WTC11 (cell line): ENCODE measurements at regions not wholly inside any gene's neighbourhood (a gene's known extent, or its start where the extent isn't known, plus 50 kb on each side); places are given as distances from the start of the nearest gene placed in this dataset.

Experiments used
- ATAC-seq: fragments of 200-7000 bp; cut with Tn5 transposase; 2 replicates; pipeline ENCODE4 v1.10.0; 2021; ENCODE audit warnings: mild to moderate bottlenecking, moderate library complexity
- CTCF ChIA-PET: fragments of 300-600 bp; sonication (Branson Sonifier 250); formaldehyde crosslinking; loops from one replicate; lab custom pipeline; 2021; ENCODE audit warnings: antibody characterized with exemption; lab: Charles Lee
- POLR2A ChIA-PET: fragments of 350-600 bp; sonication (Branson Sonifier 250); formaldehyde crosslinking; loops from one replicate; lab custom pipeline; 2021; ENCODE audit warnings: antibody characterized with exemption; lab: Charles Lee
- DNase-seq: peaks from one replicate; pipeline ENCODE4 v3.0.0; 2021; ENCODE audit warnings: low spot score
- H3K27ac Mint-ChIP-seq: 2 replicates; pipeline ENCODE4 v1.8.0; 2021; ENCODE audit warnings: mixed read lengths
- H3K27me3 Mint-ChIP-seq: 2 replicates; pipeline ENCODE4 v1.8.0; 2021; ENCODE audit warnings: low read depth, mild to moderate bottlenecking, moderate library complexity, mixed read lengths
- H3K36me3 Mint-ChIP-seq: 2 replicates; pipeline ENCODE4 v1.8.0; 2021; ENCODE audit warnings: mixed read lengths
- H3K4me1 Mint-ChIP-seq: 2 replicates; pipeline ENCODE4 v1.8.0; 2022; ENCODE audit warnings: mixed read lengths
- H3K4me3 Mint-ChIP-seq: 2 replicates; pipeline ENCODE4 v1.8.0; 2021; ENCODE audit warnings: mild to moderate bottlenecking, moderate library complexity, mixed read lengths
- H3K9me3 Mint-ChIP-seq: 2 replicates; pipeline ENCODE4 v1.8.0; 2021; ENCODE audit warnings: mixed read lengths
- CREB1 ChIP-seq: sonication (generic); formaldehyde crosslinking; IDR thresholded peaks from 2 replicates; pipeline ENCODE4 v1.8.0; 2023; ENCODE audit warnings: mild to moderate bottlenecking, missing genetic modification reagents
- EMX1 ChIP-seq: fragments of 250-450 bp; sonication (Bioruptor Pico); IDR thresholded peaks from 2 replicates; pipeline ENCODE4 v1.8.0; 2021; ENCODE audit warnings: mild to moderate bottlenecking
- FOXJ3 ChIP-seq: sonication (generic); formaldehyde crosslinking; IDR thresholded peaks from 2 replicates; pipeline ENCODE4 v1.9.0; 2021; ENCODE audit warnings: missing genetic modification reagents, mild to moderate bottlenecking, borderline replicate concordance
- FOXK1 ChIP-seq: sonication (generic); formaldehyde crosslinking; IDR thresholded peaks from 2 replicates; pipeline ENCODE4 v1.8.0; 2022; ENCODE audit warnings: mild to moderate bottlenecking, moderate library complexity, missing genetic modification reagents
- FOXP1 ChIP-seq: sonication (generic); formaldehyde crosslinking; IDR thresholded peaks from 2 replicates; pipeline ENCODE4 v1.8.0; 2022; ENCODE audit warnings: missing genetic modification reagents, mild to moderate bottlenecking, moderate library complexity, borderline replicate concordance
- GABPB1 ChIP-seq: sonication (generic); formaldehyde crosslinking; IDR thresholded peaks from 2 replicates; pipeline ENCODE4 v1.8.1; 2023; ENCODE audit warnings: mild to moderate bottlenecking, missing genetic modification reagents
- IRF2 ChIP-seq: sonication (generic); formaldehyde crosslinking; IDR thresholded peaks from 2 replicates; pipeline ENCODE4 v1.8.0; 2022; ENCODE audit warnings: low read depth, missing genetic modification reagents, borderline replicate concordance
- NFE2L1 ChIP-seq: sonication (generic); formaldehyde crosslinking; IDR thresholded peaks from 2 replicates; pipeline ENCODE4 v1.8.1; 2023; ENCODE audit warnings: missing genetic modification reagents
- NFYB ChIP-seq: sonication (generic); formaldehyde crosslinking; conservative IDR thresholded peaks from 2 replicates; pipeline ENCODE4 v1.8.0; 2022; ENCODE audit warnings: low read depth, missing genetic modification reagents
- NR1H2 ChIP-seq: sonication (generic); formaldehyde crosslinking; IDR thresholded peaks from 2 replicates; pipeline ENCODE4 v1.9.0; 2021; ENCODE audit warnings: mild to moderate bottlenecking, moderate library complexity, missing genetic modification reagents
- NR2C2 ChIP-seq: sonication (generic); formaldehyde crosslinking; IDR thresholded peaks from 2 replicates; pipeline ENCODE4 v1.8.0; 2022; ENCODE audit warnings: mild to moderate bottlenecking, missing genetic modification reagents
- PRRX2 ChIP-seq: fragments of 250-450 bp; sonication (Bioruptor Pico); IDR thresholded peaks from 2 replicates; pipeline ENCODE4 v1.8.0; 2021; ENCODE audit warnings: mild to moderate bottlenecking
- SMAD4 ChIP-seq: sonication (generic); formaldehyde crosslinking; IDR thresholded peaks from 2 replicates; pipeline ENCODE4 v1.8.0; 2022; ENCODE audit warnings: mild to moderate bottlenecking, missing genetic modification reagents
- SOX15 ChIP-seq: fragments of 250-450 bp; sonication (Bioruptor Pico); IDR thresholded peaks from 2 replicates; pipeline ENCODE4 v1.9.0; 2021; ENCODE audit warnings: mild to moderate bottlenecking
- TEAD4 ChIP-seq: sonication (generic); formaldehyde crosslinking; IDR thresholded peaks from 2 replicates; pipeline ENCODE4 v1.8.0; 2022; ENCODE audit warnings: mild to moderate bottlenecking, missing genetic modification reagents
- ZNF121 ChIP-seq: sonication (generic); formaldehyde crosslinking; IDR thresholded peaks from 2 replicates; pipeline ENCODE4 v1.8.0; 2023; ENCODE audit warnings: missing genetic modification reagents
- ZNF232 ChIP-seq: sonication (generic); formaldehyde crosslinking; IDR thresholded peaks from 2 replicates; pipeline ENCODE4 v1.8.0; 2022; ENCODE audit warnings: mild to moderate bottlenecking, missing genetic modification reagents
- ZNF317 ChIP-seq: sonication (generic); formaldehyde crosslinking; IDR thresholded peaks from 2 replicates; pipeline ENCODE4 v1.8.1; 2023; ENCODE audit warnings: low read depth, mild to moderate bottlenecking, moderate library complexity, missing genetic modification reagents, borderline replicate concordance
- TF ChIP-seq, protein P1 (sequence below): sonication (generic); formaldehyde crosslinking; IDR thresholded peaks from 2 replicates; pipeline ENCODE4 v1.8.1; 2022; ENCODE audit warnings: mild to moderate bottlenecking, moderate library complexity, missing genetic modification reagents
- TF ChIP-seq, protein P2 (sequence below): sonication (generic); formaldehyde crosslinking; IDR thresholded peaks from 2 replicates; pipeline ENCODE4 v1.8.0; 2023; ENCODE audit warnings: missing genetic modification reagents
- TF ChIP-seq, protein P3 (sequence below): sonication (generic); formaldehyde crosslinking; IDR thresholded peaks from 2 replicates; pipeline ENCODE4 v1.8.0; 2022; ENCODE audit warnings: mild to moderate bottlenecking, missing genetic modification reagents
- TF ChIP-seq, protein P4 (sequence below): sonication (generic); formaldehyde crosslinking; IDR thresholded peaks from 2 replicates; pipeline ENCODE4 v1.8.1; 2022; ENCODE audit warnings: low read depth, mild to moderate bottlenecking, moderate library complexity, missing genetic modification reagents, borderline replicate concordance
- TF ChIP-seq, protein P5 (sequence below): sonication (generic); formaldehyde crosslinking; IDR thresholded peaks from 2 replicates; pipeline ENCODE4 v1.8.1; 2022; ENCODE audit warnings: missing genetic modification reagents, borderline replicate concordance

DNA sequence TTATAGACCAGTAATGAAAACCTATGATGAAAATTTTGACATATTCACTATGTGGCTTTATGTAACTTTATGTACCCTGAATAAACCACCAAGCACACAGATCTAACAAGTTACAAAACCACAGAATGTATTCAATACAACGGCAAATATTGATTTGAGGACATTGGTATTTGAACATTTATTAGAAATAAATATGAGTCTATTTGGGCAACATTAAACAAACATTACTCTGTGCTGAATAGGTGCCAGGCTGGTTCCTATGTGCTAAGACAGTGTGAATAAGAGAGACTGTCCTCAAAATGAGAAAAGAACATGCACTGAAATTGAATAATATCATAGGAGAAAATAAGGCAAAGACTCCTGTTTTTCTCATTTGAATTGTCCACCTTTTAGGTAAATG, 1341.2 kb downstream of the PLA2G4A start:
- no peak for DNase-seq

GRCh38 chr1:188170411-188170810, 1341.7 kb downstream of the PLA2G4A start:
- ATAC-seq: no peak
- no peaks in the 10 kb centered on the region for H3K27me3 Mint-ChIP-seq
- TF ChIP-seq, protein P1, sequence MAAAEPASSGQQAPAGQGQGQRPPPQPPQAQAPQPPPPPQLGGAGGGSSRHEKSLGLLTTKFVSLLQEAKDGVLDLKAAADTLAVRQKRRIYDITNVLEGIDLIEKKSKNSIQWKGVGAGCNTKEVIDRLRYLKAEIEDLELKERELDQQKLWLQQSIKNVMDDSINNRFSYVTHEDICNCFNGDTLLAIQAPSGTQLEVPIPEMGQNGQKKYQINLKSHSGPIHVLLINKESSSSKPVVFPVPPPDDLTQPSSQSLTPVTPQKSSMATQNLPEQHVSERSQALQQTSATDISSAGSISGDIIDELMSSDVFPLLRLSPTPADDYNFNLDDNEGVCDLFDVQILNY (CRISPR knock-in tag): no peak
- TF ChIP-seq ZNF232 (CRISPR knock-in tag) (no peak), FOXJ3 (CRISPR knock-in tag) (no peak), NFYB (CRISPR knock-in tag) (no peak), SMAD4 (no peak), ZNF317 (CRISPR knock-in tag) (no peak), FOXP1 (CRISPR knock-in tag) (no peak), FOXK1 (CRISPR knock-in tag) (no peak), NR2C2 (CRISPR knock-in tag) (no peak), SOX15 (CRISPR knock-in tag) (no peak), GABPB1 (CRISPR knock-in tag) (no peak)
- TF ChIP-seq, protein P2, sequence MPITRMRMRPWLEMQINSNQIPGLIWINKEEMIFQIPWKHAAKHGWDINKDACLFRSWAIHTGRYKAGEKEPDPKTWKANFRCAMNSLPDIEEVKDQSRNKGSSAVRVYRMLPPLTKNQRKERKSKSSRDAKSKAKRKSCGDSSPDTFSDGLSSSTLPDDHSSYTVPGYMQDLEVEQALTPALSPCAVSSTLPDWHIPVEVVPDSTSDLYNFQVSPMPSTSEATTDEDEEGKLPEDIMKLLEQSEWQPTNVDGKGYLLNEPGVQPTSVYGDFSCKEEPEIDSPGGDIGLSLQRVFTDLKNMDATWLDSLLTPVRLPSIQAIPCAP (CRISPR knock-in tag): no peak
- no peaks in the 10 kb centered on the region for H3K4me1 Mint-ChIP-seq
- POLR2A ChIA-PET: no interaction called here
- no peaks in the 10 kb centered on the region for H3K36me3 Mint-ChIP-seq
- H3K27ac Mint-ChIP-seq: no peak overlapping the region
- no peaks in the 10 kb centered on the region for H3K9me3 Mint-ChIP-seq
- CTCF ChIA-PET: no interaction called here
- no peak for DNase-seq
- no peak overlapping the region for H3K4me3 Mint-ChIP-seq

More for the DNA sequence above, 1341.2 kb downstream of the PLA2G4A start:
- Mint-ChIP-seq H3K36me3 (no peaks in the 10 kb centered on the region), H3K27me3 (no peaks in the 10 kb centered on the region), H3K4me1 (no peaks in the 10 kb centered on the region), H3K27ac (no peak overlapping the region), H3K4me3 (no peak overlapping the region), H3K9me3 (no peaks in the 10 kb centered on the region)
- POLR2A ChIA-PET: no interaction called here
- no peak for ATAC-seq
- TF ChIP-seq CREB1 (CRISPR knock-in tag): no peak
- TF ChIP-seq, protein P3, sequence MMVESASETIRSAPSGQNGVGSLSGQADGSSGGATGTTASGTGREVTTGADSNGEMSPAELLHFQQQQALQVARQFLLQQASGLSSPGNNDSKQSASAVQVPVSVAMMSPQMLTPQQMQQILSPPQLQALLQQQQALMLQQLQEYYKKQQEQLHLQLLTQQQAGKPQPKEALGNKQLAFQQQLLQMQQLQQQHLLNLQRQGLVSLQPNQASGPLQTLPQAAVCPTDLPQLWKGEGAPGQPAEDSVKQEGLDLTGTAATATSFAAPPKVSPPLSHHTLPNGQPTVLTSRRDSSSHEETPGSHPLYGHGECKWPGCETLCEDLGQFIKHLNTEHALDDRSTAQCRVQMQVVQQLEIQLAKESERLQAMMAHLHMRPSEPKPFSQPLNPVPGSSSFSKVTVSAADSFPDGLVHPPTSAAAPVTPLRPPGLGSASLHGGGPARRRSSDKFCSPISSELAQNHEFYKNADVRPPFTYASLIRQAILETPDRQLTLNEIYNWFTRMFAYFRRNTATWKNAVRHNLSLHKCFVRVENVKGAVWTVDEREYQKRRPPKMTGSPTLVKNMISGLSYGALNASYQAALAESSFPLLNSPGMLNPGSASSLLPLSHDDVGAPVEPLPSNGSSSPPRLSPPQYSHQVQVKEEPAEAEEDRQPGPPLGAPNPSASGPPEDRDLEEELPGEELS (CRISPR knock-in tag): no peak
- no peak for TF ChIP-seq NR1H2 (CRISPR knock-in tag)
- TF ChIP-seq, protein P4, sequence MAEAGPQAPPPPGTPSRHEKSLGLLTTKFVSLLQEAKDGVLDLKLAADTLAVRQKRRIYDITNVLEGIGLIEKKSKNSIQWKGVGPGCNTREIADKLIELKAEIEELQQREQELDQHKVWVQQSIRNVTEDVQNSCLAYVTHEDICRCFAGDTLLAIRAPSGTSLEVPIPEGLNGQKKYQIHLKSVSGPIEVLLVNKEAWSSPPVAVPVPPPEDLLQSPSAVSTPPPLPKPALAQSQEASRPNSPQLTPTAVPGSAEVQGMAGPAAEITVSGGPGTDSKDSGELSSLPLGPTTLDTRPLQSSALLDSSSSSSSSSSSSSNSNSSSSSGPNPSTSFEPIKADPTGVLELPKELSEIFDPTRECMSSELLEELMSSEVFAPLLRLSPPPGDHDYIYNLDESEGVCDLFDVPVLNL (CRISPR knock-in tag): no peak
- TF ChIP-seq PRRX2 (CRISPR knock-in tag): no peak
- no peak for TF ChIP-seq TEAD4
- no peak for TF ChIP-seq IRF2 (CRISPR knock-in tag)
- no peak for TF ChIP-seq ZNF121 (CRISPR knock-in tag)
- no peak for TF ChIP-seq EMX1 (CRISPR knock-in tag)
- TF ChIP-seq, protein P5, sequence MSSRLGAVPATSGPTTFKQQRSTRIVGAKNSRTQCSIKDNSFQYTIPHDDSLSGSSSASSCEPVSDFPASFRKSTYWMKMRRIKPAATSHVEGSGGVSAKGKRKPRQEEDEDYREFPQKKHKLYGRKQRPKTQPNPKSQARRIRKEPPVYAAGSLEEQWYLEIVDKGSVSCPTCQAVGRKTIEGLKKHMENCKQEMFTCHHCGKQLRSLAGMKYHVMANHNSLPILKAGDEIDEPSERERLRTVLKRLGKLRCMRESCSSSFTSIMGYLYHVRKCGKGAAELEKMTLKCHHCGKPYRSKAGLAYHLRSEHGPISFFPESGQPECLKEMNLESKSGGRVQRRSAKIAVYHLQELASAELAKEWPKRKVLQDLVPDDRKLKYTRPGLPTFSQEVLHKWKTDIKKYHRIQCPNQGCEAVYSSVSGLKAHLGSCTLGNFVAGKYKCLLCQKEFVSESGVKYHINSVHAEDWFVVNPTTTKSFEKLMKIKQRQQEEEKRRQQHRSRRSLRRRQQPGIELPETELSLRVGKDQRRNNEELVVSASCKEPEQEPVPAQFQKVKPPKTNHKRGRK (CRISPR knock-in tag): no peak
- TF ChIP-seq NFE2L1 (CRISPR knock-in tag): no peak
- CTCF ChIA-PET: no interaction called here
